Upper lobe of left lung (tissue), 4 donors: ENCODE measurements at regions not wholly inside any gene's neighbourhood (a gene's known extent, or its start where the extent isn't known, plus 50 kb on each side); places are given as distances from the start of the nearest gene placed in this dataset.

Experiments used
- CTCF ChIP-seq, 6 experiments: fragments of 450-650 bp in 4 of 6; fragments of 200-600 bp in 2 of 6; sonication (generic) in 2 of 6; IDR thresholded peaks; one replicate each; pipeline ENCODE4 v1.5.1; 2016 to 2019; ENCODE audit warnings: antibody characterized with exemption in 6 of 6
- EP300 ChIP-seq, 4 donors: sonication (generic); formaldehyde crosslinking; IDR thresholded peaks; one replicate each; pipeline ENCODE4 v1.5.1; 2017; ENCODE audit warnings: antibody characterized with exemption in 4 of 4, control low read depth in 2 of 4
- POLR2A ChIP-seq, 4 donors: fragments of 450-650 bp; IDR thresholded peaks; one replicate each; pipeline ENCODE4 v1.5.1; 2016 to 2017; ENCODE audit warnings: antibody characterized with exemption in 4 of 4, mild to moderate bottlenecking in 2 of 4
- POLR2AphosphoS5 ChIP-seq, 2 donors: sonication (generic); formaldehyde crosslinking; IDR thresholded peaks; one replicate each; pipeline ENCODE4 v1.5.1; 2017; ENCODE audit warnings: antibody characterized with exemption in 2 of 2

GRCh38 chr11:130533871-130534270 is 85.4 kb downstream of the ADAMTS15 start:
- no peak for TF ChIP-seq CTCF (IDR thresholded peaks at IDR 0.05)
- TF ChIP-seq EP300 (IDR thresholded peaks at IDR 0.05): no peak
- no peak for TF ChIP-seq POLR2A (IDR thresholded peaks at IDR 0.05)
- TF ChIP-seq POLR2AphosphoS5 (IDR thresholded peaks at IDR 0.05): no peak
